WERI-Rb-1 (cell line): ENCODE measurements at regions not wholly inside any gene's neighbourhood (a gene's known extent, or its start where the extent isn't known, plus 50 kb on each side); places are given as distances from the start of the nearest gene placed in this dataset.

Experiments
- DNase-seq: peaks from one replicate; pipeline ENCODE4 v3.0.0-alpha.2; 2020
- H3K27ac ChIP-seq: fragments of 250-450 bp; sonication (Bioruptor Pico); 2 replicates; pipeline ENCODE4 v1.5.1; 2020; ENCODE audit warnings: mild to moderate bottlenecking, moderate library complexity
- H3K27me3 ChIP-seq: fragments of 250-450 bp; sonication (Bioruptor Pico); 2 replicates; pipeline ENCODE4 v1.5.1; 2021; ENCODE audit warnings: mild to moderate bottlenecking, low read depth, moderate library complexity; ENCODE audit not compliant: insufficient read depth, severe bottlenecking
- H3K36me3 ChIP-seq: fragments of 250-450 bp; sonication (Bioruptor Pico); 2 replicates; pipeline ENCODE4 v1.5.1; 2020; ENCODE audit warnings: mild to moderate bottlenecking, moderate library complexity
- H3K4me3 ChIP-seq: 2 replicates; pipeline ENCODE4 v1.5.1; 2011; ENCODE audit warnings: low read depth, mild to moderate bottlenecking, control low read depth, low read length
- H3K9me3 ChIP-seq: fragments of 250-450 bp; sonication (Bioruptor Pico); 2 replicates; pipeline ENCODE4 v1.5.1; 2021; ENCODE audit warnings: mild to moderate bottlenecking, moderate library complexity; ENCODE audit not compliant: severe bottlenecking
- CTCF ChIP-seq: IDR thresholded peaks from 2 replicates; pipeline ENCODE4 v1.5.1; 2011; ENCODE audit warnings: low read depth, mild to moderate bottlenecking, control low read depth, inconsistent platforms, low read length

- no peaks in the 10 kb centered on the region for H3K36me3 ChIP-seq
- H3K27me3 ChIP-seq = peaks cover 92% of the 10 kb centered on the region
- TF ChIP-seq CTCF = no peak
- no peak overlapping the region for H3K4me3 ChIP-seq
- H3K9me3 ChIP-seq = no peaks in the 10 kb centered on the region
- no peak overlapping the region for H3K27ac ChIP-seq
- DNase-seq = no peak
These were observed 359.3 kb upstream of the RUNX1 start for GRCh38 chr21:35408401-35408800.

- TF ChIP-seq CTCF = no peak
- Histone ChIP-seq H3K27ac (no peak overlapping the region), H3K27me3 (peaks cover 92% of the 10 kb centered on the region), H3K9me3 (no peaks in the 10 kb centered on the region), H3K36me3 (no peaks in the 10 kb centered on the region), H3K4me3 (no peak overlapping the region)
- DNase-seq = no peak
These were observed 357.5 kb upstream of the RUNX1 start for GRCh38 chr21:35406635-35407034.

- Histone ChIP-seq H3K36me3 (no peaks in the 10 kb centered on the region), H3K4me3 (no peak overlapping the region), H3K27me3 (peaks cover 93% of the 10 kb centered on the region), H3K27ac (no peak overlapping the region), H3K9me3 (no peaks in the 10 kb centered on the region)
- DNase-seq = no peak
- no peak for TF ChIP-seq CTCF
These were observed 356.9 kb upstream of the RUNX1 start for GRCh38 chr21:35405981-35406380.

GRCh38 chr21:35404247-35404646, 355.1 kb upstream of the RUNX1 start:
- H3K36me3 ChIP-seq = no peaks in the 10 kb centered on the region
- DNase-seq = no peak
- H3K9me3 ChIP-seq = no peaks in the 10 kb centered on the region
- no peak for TF ChIP-seq CTCF
- H3K27ac ChIP-seq = no peak overlapping the region
- H3K4me3 ChIP-seq = no peak overlapping the region
- H3K27me3 ChIP-seq = peaks cover 99% of the 10 kb centered on the region

- Histone ChIP-seq H3K36me3 (no peaks in the 10 kb centered on the region), H3K27me3 (peaks cover 100% of the 10 kb centered on the region), H3K4me3 (no peak overlapping the region), H3K27ac (no peak overlapping the region), H3K9me3 (no peaks in the 10 kb centered on the region)
- no peak for DNase-seq
- no peak for TF ChIP-seq CTCF
These were observed 353.0 kb upstream of the RUNX1 start for GRCh38 chr21:35402061-35402460.

- H3K27ac ChIP-seq = no peak overlapping the region
- TF ChIP-seq CTCF = no peak
- H3K4me3 ChIP-seq = no peak overlapping the region
- DNase-seq = no peak
- no peaks in the 10 kb centered on the region for H3K36me3 ChIP-seq
- no peaks in the 10 kb centered on the region for H3K9me3 ChIP-seq
- H3K27me3 ChIP-seq = peaks cover 100% of the 10 kb centered on the region
These were observed 352.4 kb upstream of the RUNX1 start for GRCh38 chr21:35401476-35401875.
